Lung (tissue), 11 donors: ENCODE measurements at regions not wholly inside any gene's neighbourhood (a gene's known extent, or its start where the extent isn't known, plus 50 kb on each side); places are given as distances from the start of the nearest gene placed in this dataset.

Experiments used
- ATAC-seq: fragments of 200-7000 bp; cut with Tn5 transposase; one replicate; pipeline ENCODE4 v1.9.1; 2020; ENCODE audit warnings: moderate number of reproducible peaks; ENCODE audit not compliant: insufficient read depth, low FRiP score
- DNase-seq, 3 donors: peaks; one replicate each; pipeline ENCODE4 v3.0.0-alpha.2; 2013 to 2017
- H3K27ac ChIP-seq, 2 donors: one replicate each; pipeline ENCODE4 v1.5.1; 2013; ENCODE audit warnings: mild to moderate bottlenecking in 2 of 2, moderate library complexity in 2 of 2, control low read depth in 1 of 2, inconsistent platforms in 1 of 2, low read depth in 1 of 2, low read length in 1 of 2
- H3K27me3 ChIP-seq, 3 donors: one replicate each; pipeline ENCODE4 v1.5.1; 2013; ENCODE audit warnings: low read length in 2 of 3; ENCODE audit not compliant: control insufficient read depth in 3 of 3, insufficient read depth in 3 of 3
- H3K36me3 ChIP-seq, 4 donors: one replicate each; pipeline ENCODE4 v1.5.1; 2013; ENCODE audit warnings: low read length in 4 of 4, mild to moderate bottlenecking in 1 of 4, moderate library complexity in 1 of 4; ENCODE audit not compliant: control insufficient read depth in 4 of 4, insufficient read depth in 4 of 4
- H3K4me1 ChIP-seq, 5 donors: one replicate each; pipeline ENCODE4 v1.5.1; 2013; ENCODE audit warnings: low read length in 5 of 5, mild to moderate bottlenecking in 2 of 5, moderate library complexity in 1 of 5; ENCODE audit not compliant: control insufficient read depth in 5 of 5, insufficient read depth in 5 of 5
- H3K4me3 ChIP-seq: one replicate; pipeline ENCODE4 v1.5.1; 2013; ENCODE audit warnings: mild to moderate bottlenecking, control low read depth, moderate library complexity
- H3K9ac ChIP-seq, 2 donors: one replicate each; pipeline ENCODE4 v1.5.1; 2013; ENCODE audit warnings: low read length in 2 of 2, control low read depth in 1 of 2; ENCODE audit not compliant: insufficient read depth in 1 of 2
- H3K9me3 ChIP-seq, 4 donors: one replicate each; pipeline ENCODE4 v1.5.1; 2013; ENCODE audit warnings: low read length in 3 of 4, mild to moderate bottlenecking in 1 of 4, moderate library complexity in 1 of 4; ENCODE audit not compliant: control insufficient read depth in 4 of 4, insufficient read depth in 3 of 4
- WGBS, 2 donors: extraction: QIAGEN DNeasy Blood & Tissue Kit; methylation state at CpG; one replicate each; pipeline ENCODE4 v1.1.7; 2013; 5-methylcytosine and 5-hydroxymethylcytosine counted together
- TF ChIP-seq, protein P1 (sequence below): IDR thresholded peaks from 2 replicates; pipeline ENCODE4 v1.5.1; 2012; ENCODE audit warnings: mild to moderate bottlenecking; ENCODE audit errors: control extremely low read depth, extremely low read depth
- donor health status: control.
- donor health status: control.
- donor health status: Bipolar disorder and iron deficiency.
- donor health status: healthy.
- donor health status: DM: yes; HTN: yes; CAD: no.

DNA sequence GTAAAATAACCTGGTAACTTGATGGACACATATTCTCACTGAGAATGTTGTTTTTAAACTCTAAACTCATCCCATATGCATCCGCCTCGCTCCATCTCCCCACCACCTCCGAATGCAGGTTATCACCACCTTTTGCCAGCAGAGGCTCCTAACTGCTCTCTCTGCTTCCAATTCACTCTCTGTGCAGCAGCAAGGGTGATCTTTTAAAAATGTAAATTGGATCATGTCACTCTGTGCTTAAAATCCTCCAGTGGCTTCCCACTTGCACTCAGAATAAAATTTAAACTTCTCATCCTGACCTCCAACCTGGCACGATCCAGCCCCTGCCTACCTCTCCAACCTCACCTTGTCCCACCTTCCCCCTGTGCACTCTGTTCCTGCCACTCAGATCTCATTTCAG, 317.2 kb downstream of the ZSWIM6 start:
- WGBS, 2 donors, result 94 to 98% methylated on average over 4 of the region's 4 CpGs

DNA sequence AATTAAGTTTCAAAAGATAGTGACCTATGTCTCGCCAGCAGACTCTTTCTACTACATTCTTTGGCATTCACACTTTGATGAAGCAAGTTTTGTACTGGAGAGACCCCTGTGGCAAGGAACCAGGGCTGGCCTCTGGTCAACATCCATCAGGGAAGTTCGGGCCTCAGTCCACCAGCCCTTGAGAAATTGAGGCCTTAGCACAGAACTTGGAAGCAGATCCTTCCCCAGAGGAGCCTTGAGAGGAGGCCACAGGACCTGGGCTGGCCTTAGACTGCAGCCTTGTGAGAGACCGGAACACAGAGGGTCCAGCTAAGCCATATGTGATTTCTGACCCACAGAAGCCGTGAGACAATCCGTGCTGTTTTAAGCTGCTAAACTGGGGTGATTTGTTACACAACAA, 317.9 kb downstream of the ZSWIM6 start:
- no peak overlapping the region for H3K9ac ChIP-seq
- no peak for ATAC-seq

More for the DNA sequence above, 317.2 kb downstream of the ZSWIM6 start:
- Histone ChIP-seq H3K27me3 (no peaks in the 10 kb centered on the region), H3K4me3 (no peak overlapping the region), H3K9me3 (no peaks in the 10 kb centered on the region), H3K36me3 (no peaks in the 10 kb centered on the region), H3K4me1 (no peaks in the 10 kb centered on the region), H3K27ac (no peak overlapping the region), H3K9ac (no peak overlapping the region)
- DNase-seq, result no peak
- TF ChIP-seq, protein P1, sequence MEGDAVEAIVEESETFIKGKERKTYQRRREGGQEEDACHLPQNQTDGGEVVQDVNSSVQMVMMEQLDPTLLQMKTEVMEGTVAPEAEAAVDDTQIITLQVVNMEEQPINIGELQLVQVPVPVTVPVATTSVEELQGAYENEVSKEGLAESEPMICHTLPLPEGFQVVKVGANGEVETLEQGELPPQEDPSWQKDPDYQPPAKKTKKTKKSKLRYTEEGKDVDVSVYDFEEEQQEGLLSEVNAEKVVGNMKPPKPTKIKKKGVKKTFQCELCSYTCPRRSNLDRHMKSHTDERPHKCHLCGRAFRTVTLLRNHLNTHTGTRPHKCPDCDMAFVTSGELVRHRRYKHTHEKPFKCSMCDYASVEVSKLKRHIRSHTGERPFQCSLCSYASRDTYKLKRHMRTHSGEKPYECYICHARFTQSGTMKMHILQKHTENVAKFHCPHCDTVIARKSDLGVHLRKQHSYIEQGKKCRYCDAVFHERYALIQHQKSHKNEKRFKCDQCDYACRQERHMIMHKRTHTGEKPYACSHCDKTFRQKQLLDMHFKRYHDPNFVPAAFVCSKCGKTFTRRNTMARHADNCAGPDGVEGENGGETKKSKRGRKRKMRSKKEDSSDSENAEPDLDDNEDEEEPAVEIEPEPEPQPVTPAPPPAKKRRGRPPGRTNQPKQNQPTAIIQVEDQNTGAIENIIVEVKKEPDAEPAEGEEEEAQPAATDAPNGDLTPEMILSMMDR, result no peak
- ATAC-seq, result no peak

DNA sequence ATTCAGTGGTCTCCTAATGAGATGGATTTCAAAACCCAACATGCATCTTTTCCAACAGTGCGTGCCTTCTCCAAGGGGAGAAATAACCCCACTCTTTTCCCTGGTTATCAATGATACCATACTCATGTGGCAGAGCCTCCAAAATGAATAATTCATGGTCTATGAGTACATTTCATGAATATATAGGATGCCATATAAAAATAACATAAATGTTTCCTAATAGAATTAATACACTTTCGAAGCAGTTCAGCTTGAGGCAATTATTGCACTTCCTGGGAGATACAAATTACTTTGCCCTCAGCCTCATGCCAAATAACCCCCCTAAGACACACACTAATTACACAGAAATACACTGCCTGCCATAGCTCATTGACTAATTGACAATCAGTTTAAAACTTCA, 318.6 kb downstream of the ZSWIM6 start:
- TF ChIP-seq, protein P1, result no peak
- DNase-seq (no peak), ATAC-seq (no peak)
- H3K4me1 ChIP-seq, result no peaks in the 10 kb centered on the region
- H3K4me3 ChIP-seq, result no peak overlapping the region
- H3K9ac ChIP-seq, result no peak overlapping the region
- no peaks in the 10 kb centered on the region for H3K9me3 ChIP-seq
- no peaks in the 10 kb centered on the region for H3K27me3 ChIP-seq
- H3K36me3 ChIP-seq, result no peaks in the 10 kb centered on the region
- 96 to 97% methylated on average over 2 of the region's 2 CpGs for WGBS, 2 donors
- H3K27ac ChIP-seq, result no peak overlapping the region

More for the DNA sequence above, 317.9 kb downstream of the ZSWIM6 start:
- Histone ChIP-seq H3K27ac (no peak overlapping the region), H3K27me3 (no peaks in the 10 kb centered on the region), H3K4me3 (no peak overlapping the region), H3K4me1 (no peaks in the 10 kb centered on the region), H3K36me3 (no peaks in the 10 kb centered on the region), H3K9me3 (no peaks in the 10 kb centered on the region)
- TF ChIP-seq, protein P1, result no peak
- no peak for DNase-seq
- 88 to 89% methylated on average over 5 of the region's 5 CpGs for WGBS, 2 donors

DNA sequence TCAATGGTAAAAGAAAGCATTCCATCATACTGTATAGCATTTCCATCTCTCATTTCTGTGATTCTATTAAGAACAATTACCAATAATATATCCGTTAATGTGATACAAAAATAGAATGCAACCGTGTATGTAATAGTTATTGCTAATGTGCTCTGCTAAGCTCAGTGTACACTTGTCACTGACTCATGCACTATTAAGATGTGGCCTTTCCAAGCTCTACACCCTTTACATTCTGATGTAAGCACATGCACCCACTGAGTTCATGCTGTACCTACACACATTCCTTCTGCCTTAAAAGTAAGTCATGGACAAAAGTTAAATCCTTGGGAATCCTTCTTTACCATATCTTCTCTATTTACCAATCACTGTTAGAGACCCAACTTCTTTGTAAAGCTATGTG, 319.1 kb downstream of the ZSWIM6 start:
- H3K36me3 ChIP-seq, result no peaks in the 10 kb centered on the region
- ATAC-seq (no peak), DNase-seq (no peak)
- no peak overlapping the region for H3K9ac ChIP-seq
- no peak overlapping the region for H3K4me3 ChIP-seq
- no peaks in the 10 kb centered on the region for H3K27me3 ChIP-seq
- no peaks in the 10 kb centered on the region for H3K9me3 ChIP-seq
- no peak overlapping the region for H3K27ac ChIP-seq
- whole genome bisulfite sequencing, 2 donors, result 86 to 92% methylated on average over 2 of the region's 2 CpGs
- no peaks in the 10 kb centered on the region for H3K4me1 ChIP-seq
- TF ChIP-seq, protein P1, result no peak
